LHCN-M2 (cell line): ENCODE measurements at regions not wholly inside any gene's neighbourhood (a gene's known extent, or its start where the extent isn't known, plus 50 kb on each side); places are given as distances from the start of the nearest gene placed in this dataset.
A peak's percentile ranks its signal among the peaks of the same experiment; 100 is the strongest.

ENCODE experiments used
- DNase-seq: peaks from one replicate; pipeline ENCODE4 v3.0.0-alpha.2; 2012; ENCODE audit warnings: low read depth

DNA sequence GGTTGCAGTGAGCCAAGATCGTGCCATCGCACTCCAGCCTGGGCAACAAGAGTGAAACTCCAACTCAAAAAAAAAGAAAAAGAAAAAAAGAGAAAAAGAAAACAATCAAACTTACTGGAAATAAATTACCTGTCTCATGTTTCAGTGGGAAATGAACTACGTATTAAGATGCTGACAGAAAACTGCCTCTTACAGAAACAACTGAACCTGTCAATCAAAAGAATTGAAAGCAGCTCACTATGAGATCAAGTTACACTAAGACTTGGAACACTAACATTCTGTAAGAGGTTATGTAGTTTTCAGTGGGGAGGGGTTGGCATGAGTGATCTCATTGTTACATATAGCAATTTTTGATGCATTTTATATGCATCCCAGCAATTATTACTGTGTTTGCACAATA lies 64.4 kb upstream of the SPATA31E1 start:
- peak; percentile 38 for DNase-seq

GRCh38 chr9:87824216-87824875 lies 58.3 kb upstream of the SPATA31E1 start:
- DNase-seq = no peak

- DNase-seq = no peak
Observed at GRCh38 chr9:87824886-87825285, 57.8 kb upstream of the SPATA31E1 start.

- DNase-seq = no peak
Observed at GRCh38 chr9:87826331-87826730, 56.3 kb upstream of the SPATA31E1 start.

- no peak for DNase-seq
Observed at GRCh38 chr9:87827341-87827740, 55.3 kb upstream of the SPATA31E1 start.

DNA sequence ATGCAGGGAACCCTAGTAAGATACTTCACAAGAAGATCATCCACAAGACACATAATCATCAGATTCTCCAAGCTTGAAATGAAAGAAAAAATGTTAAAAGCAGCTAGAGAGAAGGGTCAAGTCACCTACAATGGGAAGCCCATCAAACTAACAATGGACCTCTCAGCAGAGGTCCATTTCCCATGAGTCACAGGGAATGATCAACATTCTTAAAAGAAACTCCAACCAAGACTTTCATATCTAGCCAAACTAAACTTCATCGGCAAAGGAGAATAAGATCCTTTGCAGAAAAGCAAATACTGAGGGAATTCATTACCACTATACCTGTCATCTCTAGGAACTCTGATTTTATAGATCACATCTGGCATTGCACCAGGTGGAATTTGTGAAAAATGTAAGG lies 52.9 kb upstream of the SPATA31E1 start:
- DNase-seq = no peak

DNA sequence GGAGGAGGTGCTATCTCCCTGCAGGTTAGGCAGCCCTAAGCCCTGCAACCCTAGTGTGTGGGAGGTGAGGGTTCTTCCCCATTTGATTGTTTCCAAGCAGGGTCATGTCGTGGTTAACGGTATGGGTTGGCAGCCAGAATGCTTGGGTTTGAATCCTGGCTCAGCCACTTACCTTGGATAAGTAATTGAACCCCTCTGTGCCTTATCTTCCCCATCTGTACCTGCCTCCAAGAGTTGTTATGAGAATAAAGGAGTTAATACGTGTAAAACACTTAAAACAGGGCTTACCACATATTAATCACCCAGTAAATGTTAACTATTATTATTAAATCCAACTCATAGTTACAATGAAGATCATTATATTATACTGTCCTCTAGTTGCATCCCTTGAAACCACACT lies 52.2 kb upstream of the SPATA31E1 start:
- DNase-seq = no peak

DNA sequence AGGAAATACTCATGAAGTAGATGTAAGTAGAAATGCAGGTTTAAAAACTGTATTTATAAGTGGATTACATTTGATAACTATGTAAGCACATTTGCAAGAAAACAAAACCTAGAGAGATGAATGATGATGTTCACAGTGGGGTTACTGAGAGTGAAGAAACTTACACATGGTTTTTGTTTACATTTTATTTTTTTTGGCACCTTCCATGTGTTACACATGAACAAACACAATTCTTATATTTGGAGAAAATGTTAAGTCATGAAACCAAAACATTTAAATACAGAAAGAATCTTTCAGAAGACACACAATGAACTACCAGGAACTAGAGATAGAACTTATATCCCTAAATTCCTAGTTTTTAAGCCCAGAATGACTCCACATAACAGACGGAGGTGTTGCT lies 51.5 kb upstream of the SPATA31E1 start:
- no peak for DNase-seq
